ENCODE measurements at regions not wholly inside any gene's neighbourhood (a gene's known extent, or its start where the extent isn't known, plus 50 kb on each side); places are given as distances from the start of the nearest gene placed in this dataset.

GRCh38 chr15:29452881-29453731, 183.5 kb upstream of the NSMCE3 start:
- Histone ChIP-seq H2AFZ (ENCODE audit: low read length) (no peak overlapping the region), H3K79me2 (ENCODE audit: low read length) (no peaks in the 10 kb centered on the region), H3K4me1 (ENCODE audit: low read length) (no peaks in the 10 kb centered on the region), H3K9me2 (replicated peaks; ENCODE audit: insufficient read depth, low read length) (no peaks in the 10 kb centered on the region), H3K4me3 (ENCODE audit: low read length) (no peak overlapping the region), H3K9me3 (ENCODE audit: low read length) (no peaks in the 10 kb centered on the region; the same call in 1 of the 2 replicates), H3K27me3 (ENCODE audit: low read length) (no peaks in the 10 kb centered on the region), H4K20me1 (ENCODE audit: insufficient read depth, low read depth, low read length) (no peaks in the 10 kb centered on the region), H3K36me3 (ENCODE audit: insufficient read depth, low read length) (no peaks in the 10 kb centered on the region), H3K4me2 (ENCODE audit: low read depth, low read length, poor library complexity, severe bottlenecking) (no peak overlapping the region), H3K9ac (ENCODE audit: low read length) (no peak overlapping the region), H3K27ac (ENCODE audit: low read length) (no peak overlapping the region)
- no peak for DNase-seq

DNA sequence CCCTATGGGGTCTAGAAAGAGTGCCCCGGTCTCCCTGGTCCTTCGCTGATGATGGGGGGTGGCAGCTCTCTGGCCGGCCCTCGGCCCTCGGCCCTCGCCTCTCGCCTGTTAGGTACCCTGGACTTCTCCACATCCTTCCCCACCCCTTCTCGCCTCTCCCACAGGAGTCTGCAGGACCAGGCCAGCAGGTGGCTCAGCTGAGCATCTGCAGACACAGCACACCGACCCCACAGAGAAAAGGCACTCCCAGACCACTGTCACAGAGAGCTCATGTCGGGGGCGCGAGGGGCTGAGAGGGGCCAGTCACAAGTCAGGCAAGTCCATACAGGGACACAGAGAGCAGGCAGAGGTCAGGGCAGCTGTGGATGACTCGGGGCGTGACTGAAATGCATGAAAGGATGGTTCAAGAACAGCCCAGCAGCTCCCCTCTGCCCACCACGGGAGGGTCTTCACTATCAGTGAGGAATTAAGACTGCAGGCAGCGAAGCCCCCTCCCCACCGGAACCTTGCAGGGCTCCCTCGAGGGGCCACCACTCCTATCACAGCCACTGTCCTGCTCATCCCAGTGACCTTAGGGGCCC, 181.7 kb upstream of the NSMCE3 start:
- Histone ChIP-seq H3K4me1 (ENCODE audit: low read length) (no peaks in the 10 kb centered on the region), H3K9ac (ENCODE audit: low read length) (no peak overlapping the region), H2AFZ (ENCODE audit: low read length) (no peak overlapping the region), H3K4me3 (ENCODE audit: low read length) (no peak overlapping the region), H3K36me3 (ENCODE audit: insufficient read depth, low read length) (no peaks in the 10 kb centered on the region), H3K9me3 (ENCODE audit: low read length) (no peaks in the 10 kb centered on the region; the same call in 1 of the 2 replicates), H3K27me3 (ENCODE audit: low read length) (no peaks in the 10 kb centered on the region), H4K20me1 (ENCODE audit: insufficient read depth, low read depth, low read length) (no peaks in the 10 kb centered on the region), H3K4me2 (ENCODE audit: low read depth, low read length, poor library complexity, severe bottlenecking) (no peak overlapping the region), H3K79me2 (ENCODE audit: low read length) (no peaks in the 10 kb centered on the region), H3K27ac (ENCODE audit: low read length) (no peak overlapping the region), H3K9me2 (replicated peaks; ENCODE audit: insufficient read depth, low read length) (no peaks in the 10 kb centered on the region)
- peak; percentile 43 for DNase-seq

DNA sequence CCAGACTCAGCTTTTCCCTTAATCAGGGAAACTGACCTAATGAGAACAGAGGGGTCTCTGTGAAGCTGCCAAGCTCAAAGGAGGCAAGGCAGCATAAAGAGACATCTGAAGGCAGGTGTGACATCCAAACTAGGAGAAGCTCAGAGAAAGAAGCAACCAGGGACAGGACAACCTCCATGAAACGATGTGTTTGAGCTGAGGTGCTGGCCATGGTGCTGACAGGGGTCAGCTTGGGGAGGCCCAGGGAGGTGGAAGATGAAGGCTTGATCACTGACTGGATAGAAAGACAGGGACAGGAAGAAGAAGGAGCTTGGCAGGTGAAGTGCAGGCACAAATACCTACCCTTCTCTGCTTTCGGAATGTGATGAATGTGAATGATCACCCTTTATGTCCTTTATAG, 179.5 kb upstream of the NSMCE3 start:
- Histone ChIP-seq H3K4me1 (ENCODE audit: low read length) (no peaks in the 10 kb centered on the region), H3K79me2 (ENCODE audit: low read length) (no peaks in the 10 kb centered on the region), H3K9me2 (replicated peaks; ENCODE audit: insufficient read depth, low read length) (no peaks in the 10 kb centered on the region), H3K4me2 (ENCODE audit: low read depth, low read length, poor library complexity, severe bottlenecking) (no peak overlapping the region), H3K27me3 (ENCODE audit: low read length) (no peaks in the 10 kb centered on the region), H3K9me3 (ENCODE audit: low read length) (no peaks in the 10 kb centered on the region; the same call in 1 of the 2 replicates), H3K9ac (ENCODE audit: low read length) (no peak overlapping the region), H4K20me1 (ENCODE audit: insufficient read depth, low read depth, low read length) (no peaks in the 10 kb centered on the region), H3K27ac (ENCODE audit: low read length) (no peak overlapping the region), H3K4me3 (ENCODE audit: low read length) (no peak overlapping the region), H2AFZ (ENCODE audit: low read length) (no peak overlapping the region), H3K36me3 (ENCODE audit: insufficient read depth, low read length) (no peaks in the 10 kb centered on the region)
- DNase-seq: no peak

DNA sequence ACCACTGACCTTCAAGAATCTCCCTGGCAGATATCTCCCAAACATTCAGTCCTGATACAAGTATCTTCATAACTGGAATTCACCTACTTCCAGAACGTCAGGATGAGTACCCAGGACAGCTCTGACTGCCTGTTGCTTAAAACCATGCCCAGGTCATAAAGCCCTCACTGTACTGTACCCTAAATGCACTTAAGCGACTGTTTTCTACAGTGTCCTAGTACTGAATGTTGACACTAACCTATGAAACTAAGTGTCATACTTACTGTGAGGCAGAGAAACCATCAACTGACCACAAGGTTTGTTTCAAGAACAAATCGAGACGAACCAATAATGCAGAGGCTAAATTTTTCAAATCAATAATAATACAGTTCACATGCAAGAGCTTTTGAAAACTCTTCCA, 178.7 kb upstream of the NSMCE3 start:
- Histone ChIP-seq H3K9me3 (ENCODE audit: low read length) (peaks cover under 1% of the 10 kb centered on the region), H3K27me3 (ENCODE audit: low read length) (no peaks in the 10 kb centered on the region), H3K4me2 (ENCODE audit: low read depth, low read length, poor library complexity, severe bottlenecking) (no peak overlapping the region), H4K20me1 (ENCODE audit: insufficient read depth, low read depth, low read length) (no peaks in the 10 kb centered on the region), H3K4me1 (ENCODE audit: low read length) (no peaks in the 10 kb centered on the region), H3K36me3 (ENCODE audit: insufficient read depth, low read length) (no peaks in the 10 kb centered on the region), H3K9me2 (replicated peaks; ENCODE audit: insufficient read depth, low read length) (no peaks in the 10 kb centered on the region), H3K27ac (ENCODE audit: low read length) (no peak overlapping the region), H3K9ac (ENCODE audit: low read length) (no peak overlapping the region), H3K79me2 (ENCODE audit: low read length) (no peaks in the 10 kb centered on the region), H2AFZ (ENCODE audit: low read length) (no peak overlapping the region), H3K4me3 (ENCODE audit: low read length) (no peak overlapping the region)
- DNase-seq: no peak

GRCh38 chr15:29446480-29446879, 176.9 kb upstream of the NSMCE3 start:
- no peak overlapping the region for H3K9ac ChIP-seq (ENCODE audit: low read length)
- no peaks in the 10 kb centered on the region for H3K27me3 ChIP-seq (ENCODE audit: low read length)
- no peaks in the 10 kb centered on the region for H3K36me3 ChIP-seq (ENCODE audit: insufficient read depth, low read length)
- no peaks in the 10 kb centered on the region for H3K9me2 ChIP-seq (replicated peaks; ENCODE audit: insufficient read depth, low read length)
- no peak for DNase-seq
- no peak overlapping the region for H2AFZ ChIP-seq (ENCODE audit: low read length)
- H3K27ac ChIP-seq (ENCODE audit: low read length): no peak overlapping the region
- no peaks in the 10 kb centered on the region for H3K4me1 ChIP-seq (ENCODE audit: low read length)
- no peak overlapping the region for H3K4me3 ChIP-seq (ENCODE audit: low read length)
- no peak overlapping the region for H3K4me2 ChIP-seq (ENCODE audit: low read depth, low read length, poor library complexity, severe bottlenecking)
- H3K79me2 ChIP-seq (ENCODE audit: low read length): no peaks in the 10 kb centered on the region
- H4K20me1 ChIP-seq (ENCODE audit: insufficient read depth, low read depth, low read length): no peaks in the 10 kb centered on the region
- peaks cover 9% of the 10 kb centered on the region for H3K9me3 ChIP-seq (ENCODE audit: low read length)

- no peak for DNase-seq
- Histone ChIP-seq H3K9me2 (replicated peaks; ENCODE audit: insufficient read depth, low read length) (no peaks in the 10 kb centered on the region), H3K27ac (ENCODE audit: low read length) (no peak overlapping the region), H3K4me2 (ENCODE audit: low read depth, low read length, poor library complexity, severe bottlenecking) (no peak overlapping the region), H3K9me3 (ENCODE audit: low read length) (peaks cover 12% of the 10 kb centered on the region), H3K36me3 (ENCODE audit: insufficient read depth, low read length) (no peaks in the 10 kb centered on the region), H2AFZ (ENCODE audit: low read length) (no peak overlapping the region), H3K4me3 (ENCODE audit: low read length) (no peak overlapping the region), H4K20me1 (ENCODE audit: insufficient read depth, low read depth, low read length) (no peaks in the 10 kb centered on the region), H3K9ac (ENCODE audit: low read length) (no peak overlapping the region), H3K79me2 (ENCODE audit: low read length) (no peaks in the 10 kb centered on the region), H3K4me1 (ENCODE audit: low read length) (no peaks in the 10 kb centered on the region), H3K27me3 (ENCODE audit: low read length) (no peaks in the 10 kb centered on the region)
Observed at GRCh38 chr15:29442532-29442931, 172.9 kb upstream of the NSMCE3 start.

GRCh38 chr15:29440541-29440940, 170.9 kb upstream of the NSMCE3 start:
- DNase-seq: no peak
- H3K79me2 ChIP-seq (ENCODE audit: low read length): no peaks in the 10 kb centered on the region
- no peak overlapping the region for H3K27ac ChIP-seq (ENCODE audit: low read length)
- H2AFZ ChIP-seq (ENCODE audit: low read length): no peak overlapping the region
- no peaks in the 10 kb centered on the region for H3K4me1 ChIP-seq (ENCODE audit: low read length)
- no peaks in the 10 kb centered on the region for H3K9me2 ChIP-seq (replicated peaks; ENCODE audit: insufficient read depth, low read length)
- H3K4me2 ChIP-seq (ENCODE audit: low read depth, low read length, poor library complexity, severe bottlenecking): no peak overlapping the region
- H3K27me3 ChIP-seq (ENCODE audit: low read length): no peaks in the 10 kb centered on the region
- no peaks in the 10 kb centered on the region for H4K20me1 ChIP-seq (ENCODE audit: insufficient read depth, low read depth, low read length)
- no peak overlapping the region for H3K4me3 ChIP-seq (ENCODE audit: low read length)
- peaks cover 12% of the 10 kb centered on the region for H3K9me3 ChIP-seq (ENCODE audit: low read length)
- no peaks in the 10 kb centered on the region for H3K36me3 ChIP-seq (ENCODE audit: insufficient read depth, low read length)
- no peak overlapping the region for H3K9ac ChIP-seq (ENCODE audit: low read length)

DNA sequence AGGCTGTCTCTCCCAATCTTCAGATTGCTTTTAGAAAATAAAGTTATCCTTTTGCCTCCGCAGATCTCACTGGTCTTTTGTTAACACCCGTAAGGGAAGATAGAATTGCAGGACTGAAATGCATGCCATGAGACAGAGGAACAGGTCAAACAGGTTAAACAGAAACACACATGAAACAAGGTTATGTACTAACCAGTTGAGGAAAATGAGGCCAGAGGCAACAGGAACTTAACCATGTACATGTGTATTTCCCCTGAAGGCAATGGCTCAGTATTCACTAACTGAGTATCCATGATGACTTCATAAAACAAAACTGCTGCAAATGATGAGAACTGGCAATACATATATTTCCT, 169.1 kb upstream of the NSMCE3 start:
- H3K4me3 ChIP-seq (ENCODE audit: low read length): no peak overlapping the region
- no peaks in the 10 kb centered on the region for H3K36me3 ChIP-seq (ENCODE audit: insufficient read depth, low read length)
- H3K9ac ChIP-seq (ENCODE audit: low read length): no peak overlapping the region
- H4K20me1 ChIP-seq (ENCODE audit: insufficient read depth, low read depth, low read length): no peaks in the 10 kb centered on the region
- no peak for DNase-seq
- H3K9me3 ChIP-seq (ENCODE audit: low read length): peaks cover 20% of the 10 kb centered on the region
- no peaks in the 10 kb centered on the region for H3K79me2 ChIP-seq (ENCODE audit: low read length)
- H3K27me3 ChIP-seq (ENCODE audit: low read length): no peaks in the 10 kb centered on the region
- H3K9me2 ChIP-seq (replicated peaks; ENCODE audit: insufficient read depth, low read length): no peaks in the 10 kb centered on the region
- no peaks in the 10 kb centered on the region for H3K4me1 ChIP-seq (ENCODE audit: low read length)
- no peak overlapping the region for H2AFZ ChIP-seq (ENCODE audit: low read length)
- H3K4me2 ChIP-seq (ENCODE audit: low read depth, low read length, poor library complexity, severe bottlenecking): no peak overlapping the region
- no peak overlapping the region for H3K27ac ChIP-seq (ENCODE audit: low read length)

Measured in Karpas-422 (cell line).